Gastrocnemius medialis (tissue), 4 donors: ENCODE measurements at regions not wholly inside any gene's neighbourhood (a gene's known extent, or its start where the extent isn't known, plus 50 kb on each side); places are given as distances from the start of the nearest gene placed in this dataset.

Experiments
- POLR2A ChIP-seq, 2 donors: fragments of 450-650 bp; IDR thresholded peaks; one replicate each; pipeline ENCODE4 v1.6.1; 2017; ENCODE audit warnings: antibody characterized with exemption in 2 of 2, mild to moderate bottlenecking in 2 of 2, moderate library complexity in 2 of 2
- TF ChIP-seq, protein P1 (sequence below), 5 experiments: fragments of 450-650 bp in 3 of 5; fragments of 200-600 bp in 2 of 5; sonication (generic) in 2 of 5; IDR thresholded peaks in 4 of 5; conservative IDR thresholded peaks in 1 of 5; 1 replicate in 4 of 5; 2 replicates in 1 of 5; pipeline ENCODE4 v1.5.1; 2016 to 2019; ENCODE audit warnings: antibody characterized with exemption in 5 of 5, mild to moderate bottlenecking in 3 of 5, moderate library complexity in 3 of 5

DNA sequence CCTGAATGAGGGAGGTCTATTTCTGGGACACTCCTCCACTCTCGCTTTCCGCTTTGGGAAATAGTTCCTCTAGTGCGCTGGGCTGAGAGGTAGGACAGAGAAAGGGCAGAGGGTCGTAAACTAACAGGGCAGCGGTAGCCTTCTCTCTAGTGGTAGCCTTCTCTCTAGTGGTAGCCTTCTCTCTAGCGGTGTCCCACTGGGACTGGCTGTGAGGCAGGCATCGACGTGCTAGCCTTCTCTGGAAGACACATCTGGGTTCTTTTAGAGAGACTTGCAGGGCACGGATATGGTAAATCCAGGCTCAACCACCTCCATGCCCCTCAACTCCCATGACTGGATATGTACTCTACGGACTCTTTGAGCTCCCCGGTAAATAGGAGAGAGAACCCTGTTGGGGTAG, 74.7 kb upstream of the SLC22A16 start:
- TF ChIP-seq, protein P1, sequence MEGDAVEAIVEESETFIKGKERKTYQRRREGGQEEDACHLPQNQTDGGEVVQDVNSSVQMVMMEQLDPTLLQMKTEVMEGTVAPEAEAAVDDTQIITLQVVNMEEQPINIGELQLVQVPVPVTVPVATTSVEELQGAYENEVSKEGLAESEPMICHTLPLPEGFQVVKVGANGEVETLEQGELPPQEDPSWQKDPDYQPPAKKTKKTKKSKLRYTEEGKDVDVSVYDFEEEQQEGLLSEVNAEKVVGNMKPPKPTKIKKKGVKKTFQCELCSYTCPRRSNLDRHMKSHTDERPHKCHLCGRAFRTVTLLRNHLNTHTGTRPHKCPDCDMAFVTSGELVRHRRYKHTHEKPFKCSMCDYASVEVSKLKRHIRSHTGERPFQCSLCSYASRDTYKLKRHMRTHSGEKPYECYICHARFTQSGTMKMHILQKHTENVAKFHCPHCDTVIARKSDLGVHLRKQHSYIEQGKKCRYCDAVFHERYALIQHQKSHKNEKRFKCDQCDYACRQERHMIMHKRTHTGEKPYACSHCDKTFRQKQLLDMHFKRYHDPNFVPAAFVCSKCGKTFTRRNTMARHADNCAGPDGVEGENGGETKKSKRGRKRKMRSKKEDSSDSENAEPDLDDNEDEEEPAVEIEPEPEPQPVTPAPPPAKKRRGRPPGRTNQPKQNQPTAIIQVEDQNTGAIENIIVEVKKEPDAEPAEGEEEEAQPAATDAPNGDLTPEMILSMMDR (IDR thresholded peaks at IDR 0.05 in 4 of 5, conservative IDR thresholded peaks at IDR 0.05 in 1 of 5): no peak
- TF ChIP-seq POLR2A (IDR thresholded peaks at IDR 0.05): no peak
